Endodermal cell (in vitro differentiated cells): ENCODE measurements at regions not wholly inside any gene's neighbourhood (a gene's known extent, or its start where the extent isn't known, plus 50 kb on each side); places are given as distances from the start of the nearest gene placed in this dataset.

Experiments
- DNase-seq: peaks from one replicate; pipeline ENCODE4 v3.0.0-alpha.2; 2017
- H3K27ac ChIP-seq: 2 replicates; pipeline ENCODE4 v1.5.1; 2013; ENCODE audit warnings: mild to moderate bottlenecking, low read depth, low read length, moderate library complexity
- H3K27me3 ChIP-seq: 2 replicates; pipeline ENCODE4 v1.6.1; 2013; ENCODE audit warnings: mild to moderate bottlenecking, low read length, moderate library complexity; ENCODE audit not compliant: insufficient read depth, control insufficient read depth, poor library complexity, severe bottlenecking
- H3K36me3 ChIP-seq: 2 replicates; pipeline ENCODE4 v1.7.0; 2013; ENCODE audit warnings: mild to moderate bottlenecking, low read length, moderate library complexity; ENCODE audit not compliant: control insufficient read depth, insufficient read depth
- H3K4me1 ChIP-seq: one replicate; pipeline ENCODE4 v1.7.0; 2013; ENCODE audit warnings: low read length; ENCODE audit not compliant: control insufficient read depth, insufficient read depth
- H3K4me3 ChIP-seq: 2 replicates; pipeline ENCODE4 v1.5.1; 2013; ENCODE audit warnings: mild to moderate bottlenecking, low read length, moderate library complexity
- H3K9ac ChIP-seq: 2 replicates; pipeline ENCODE4 v1.6.1; 2013; ENCODE audit warnings: mild to moderate bottlenecking, low read length, moderate library complexity; ENCODE audit not compliant: poor library complexity, severe bottlenecking; ENCODE audit errors: extremely low read depth
- H3K9me3 ChIP-seq: 2 replicates; pipeline ENCODE4 v1.6.1; 2013; ENCODE audit warnings: mild to moderate bottlenecking, low read length, moderate library complexity; ENCODE audit not compliant: control insufficient read depth
- H3K27ac Mint-ChIP-seq: 2 replicates; pipeline ENCODE4 v1.8.0; 2020; ENCODE audit warnings: mixed read lengths
- H3K27me3 Mint-ChIP-seq: 2 replicates; pipeline ENCODE4 v1.8.0; 2021; ENCODE audit warnings: mild to moderate bottlenecking, mixed read lengths; ENCODE audit not compliant: insufficient read depth
- H3K36me3 Mint-ChIP-seq: 2 replicates; pipeline ENCODE4 v1.8.0; 2020; ENCODE audit warnings: low read depth, mixed read lengths
- H3K4me1 Mint-ChIP-seq: 2 replicates; pipeline ENCODE4 v1.8.0; 2020; ENCODE audit warnings: mixed read lengths
- H3K4me3 Mint-ChIP-seq: 2 replicates; pipeline ENCODE4 v1.8.0; 2020; ENCODE audit warnings: mild to moderate bottlenecking, moderate library complexity, mixed read lengths
- H3K9me3 Mint-ChIP-seq: 2 replicates; pipeline ENCODE4 v1.8.0; 2020; ENCODE audit warnings: mild to moderate bottlenecking, mixed read lengths
- WGBS, 2 experiments: methylation state at CpG; one replicate each; pipeline versions ENCODE4 v1.1.5 to v1.1.7; 2013; ENCODE audit warnings: missing lambda C conversion rate in 2 of 2, mixed read lengths in 1 of 2; ENCODE audit not compliant: insufficient coverage in 1 of 2, insufficient read length in 1 of 2; 5-methylcytosine and 5-hydroxymethylcytosine counted together
- TF ChIP-seq, protein P1 (sequence below): fragments of 200-600 bp; sonication (generic); conservative IDR thresholded peaks from 2 replicates; pipeline ENCODE4 v1.5.0; 2021; ENCODE audit warnings: antibody characterized with exemption, mild to moderate bottlenecking

DNA sequence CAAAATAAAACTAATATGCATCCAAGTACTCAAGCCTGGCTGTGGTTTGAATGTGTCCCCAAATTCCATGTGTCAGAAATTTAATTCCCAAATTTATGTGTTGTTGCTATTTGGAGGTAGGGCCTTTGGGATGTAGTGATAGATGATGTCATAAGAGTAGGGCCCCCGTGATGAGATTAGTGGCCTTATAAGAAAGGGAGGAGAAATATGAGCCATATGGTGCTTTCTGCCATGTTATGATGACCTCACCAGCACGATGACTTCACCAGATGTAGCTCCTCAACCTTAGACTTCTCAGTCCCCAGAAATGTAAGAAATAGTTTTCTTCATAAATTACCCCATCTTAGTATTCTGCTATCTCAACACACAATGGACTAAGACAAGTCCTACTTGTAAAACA lies 2264.0 kb downstream of the ARAP2 start:
- Mint-ChIP-seq H3K4me3 (no peak overlapping the region), H3K36me3 (no peaks in the 10 kb centered on the region), H3K4me1 (no peaks in the 10 kb centered on the region), H3K27ac (no peak overlapping the region), H3K9me3 (no peaks in the 10 kb centered on the region), H3K27me3 (no peaks in the 10 kb centered on the region)
- Histone ChIP-seq H3K36me3 (no peaks in the 10 kb centered on the region), H3K27ac (no peak overlapping the region), H3K27me3 (no peaks in the 10 kb centered on the region), H3K9me3 (no peaks in the 10 kb centered on the region), H3K9ac (no peak overlapping the region), H3K4me3 (no peak overlapping the region), H3K4me1 (no peaks in the 10 kb centered on the region)
- no peak for DNase-seq
- 94 to 100% methylated on average over 1 to 2 of the region's 2 CpGs for WGBS, 2 experiments
- TF ChIP-seq, protein P1, sequence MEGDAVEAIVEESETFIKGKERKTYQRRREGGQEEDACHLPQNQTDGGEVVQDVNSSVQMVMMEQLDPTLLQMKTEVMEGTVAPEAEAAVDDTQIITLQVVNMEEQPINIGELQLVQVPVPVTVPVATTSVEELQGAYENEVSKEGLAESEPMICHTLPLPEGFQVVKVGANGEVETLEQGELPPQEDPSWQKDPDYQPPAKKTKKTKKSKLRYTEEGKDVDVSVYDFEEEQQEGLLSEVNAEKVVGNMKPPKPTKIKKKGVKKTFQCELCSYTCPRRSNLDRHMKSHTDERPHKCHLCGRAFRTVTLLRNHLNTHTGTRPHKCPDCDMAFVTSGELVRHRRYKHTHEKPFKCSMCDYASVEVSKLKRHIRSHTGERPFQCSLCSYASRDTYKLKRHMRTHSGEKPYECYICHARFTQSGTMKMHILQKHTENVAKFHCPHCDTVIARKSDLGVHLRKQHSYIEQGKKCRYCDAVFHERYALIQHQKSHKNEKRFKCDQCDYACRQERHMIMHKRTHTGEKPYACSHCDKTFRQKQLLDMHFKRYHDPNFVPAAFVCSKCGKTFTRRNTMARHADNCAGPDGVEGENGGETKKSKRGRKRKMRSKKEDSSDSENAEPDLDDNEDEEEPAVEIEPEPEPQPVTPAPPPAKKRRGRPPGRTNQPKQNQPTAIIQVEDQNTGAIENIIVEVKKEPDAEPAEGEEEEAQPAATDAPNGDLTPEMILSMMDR: no peak

DNA sequence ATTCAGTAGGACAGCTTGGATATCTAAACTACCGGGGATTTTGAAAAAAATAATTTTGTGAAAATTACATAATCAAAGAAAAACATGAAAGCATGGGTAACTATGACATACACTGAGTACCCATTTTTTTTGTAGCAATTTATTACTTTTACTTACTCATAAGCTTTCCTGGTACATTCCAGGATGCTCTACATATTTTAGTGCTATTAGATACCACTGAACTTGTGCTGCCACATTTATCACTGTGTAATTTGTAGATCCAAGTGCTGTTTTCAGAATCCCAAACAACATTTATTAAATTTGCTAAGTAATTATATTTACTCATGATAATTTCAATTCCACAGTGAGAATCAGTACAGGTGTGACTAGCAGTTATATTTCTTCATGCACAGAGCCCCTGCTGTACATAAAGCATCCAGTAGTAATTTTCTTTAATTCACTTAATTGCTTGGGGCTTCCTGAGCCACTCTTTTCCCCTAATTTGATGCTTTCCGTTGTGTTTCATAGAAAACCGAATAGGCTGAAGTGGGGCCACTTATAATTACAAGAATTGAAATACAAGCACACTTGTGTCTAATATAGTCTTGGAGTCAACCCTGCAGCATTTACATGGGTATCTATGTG lies 2254.4 kb downstream of the ARAP2 start:
- H3K9me3 Mint-ChIP-seq: no peaks in the 10 kb centered on the region
- DNase-seq: no peak
- Histone ChIP-seq H3K36me3 (no peaks in the 10 kb centered on the region), H3K9ac (no peak overlapping the region), H3K9me3 (no peaks in the 10 kb centered on the region), H3K27me3 (no peaks in the 10 kb centered on the region), H3K27ac (no peak overlapping the region), H3K4me3 (no peak overlapping the region), H3K4me1 (no peaks in the 10 kb centered on the region)
- no peaks in the 10 kb centered on the region for H3K4me1 Mint-ChIP-seq
- H3K36me3 Mint-ChIP-seq: no peaks in the 10 kb centered on the region
- TF ChIP-seq, protein P1: no peak
- H3K27ac Mint-ChIP-seq: no peak overlapping the region
- no peaks in the 10 kb centered on the region for H3K27me3 Mint-ChIP-seq
- WGBS, 2 experiments: 95 to 100% methylated on average over 1 to 3 of the region's 3 CpGs
- H3K4me3 Mint-ChIP-seq: no peak overlapping the region

DNA sequence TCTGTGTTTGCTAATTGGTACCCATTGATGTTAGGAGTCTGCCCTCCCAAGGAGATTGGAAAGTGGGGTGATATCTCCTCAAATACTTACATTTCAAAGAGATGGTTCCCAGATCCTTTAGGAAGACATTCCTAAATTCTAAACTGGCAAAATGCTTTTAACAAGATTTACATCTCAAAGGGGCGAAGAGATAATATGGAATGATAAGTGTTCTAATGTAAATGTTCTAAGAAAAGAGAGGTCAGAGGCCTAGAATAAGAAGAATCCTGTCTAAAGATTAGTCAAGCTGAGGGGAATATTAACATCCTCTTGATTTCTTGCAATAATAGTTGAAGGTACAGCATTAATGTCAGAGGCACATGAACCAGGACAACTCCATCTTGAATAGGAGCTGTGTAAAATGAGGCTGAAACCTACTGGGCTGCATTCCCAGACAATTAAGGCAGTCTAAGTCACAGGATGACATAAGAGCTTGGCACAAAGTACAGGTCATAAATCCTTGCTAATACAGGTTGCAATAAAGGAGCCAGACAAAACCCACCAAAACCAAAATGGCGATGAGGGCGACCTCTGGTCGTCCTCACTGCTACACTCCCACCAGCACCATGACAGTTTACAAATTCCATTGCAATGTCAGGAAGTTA lies 2248.1 kb downstream of the ARAP2 start:
- peaks cover 5% of the 10 kb centered on the region for H3K4me1 Mint-ChIP-seq

More for the DNA sequence above, 2248.1 kb downstream of the ARAP2 start:
- Mint-ChIP-seq H3K27ac (no peak overlapping the region), H3K27me3 (no peaks in the 10 kb centered on the region), H3K9me3 (no peaks in the 10 kb centered on the region), H3K4me3 (no peak overlapping the region), H3K36me3 (no peaks in the 10 kb centered on the region)
- WGBS, 2 experiments: 91 to 93% methylated on average over 4 of the region's 4 CpGs
- Histone ChIP-seq H3K27ac (no peak overlapping the region), H3K4me3 (no peak overlapping the region), H3K9me3 (no peaks in the 10 kb centered on the region), H3K27me3 (no peaks in the 10 kb centered on the region), H3K9ac (no peak overlapping the region), H3K36me3 (no peaks in the 10 kb centered on the region), H3K4me1 (no peaks in the 10 kb centered on the region)
- DNase-seq: no peak
- TF ChIP-seq, protein P1: no peak
